OCI-LY1 (cell line): ENCODE measurements at regions not wholly inside any gene's neighbourhood (a gene's known extent, or its start where the extent isn't known, plus 50 kb on each side); places are given as distances from the start of the nearest gene placed in this dataset.

ENCODE experiments used
- EZH2 ChIP-seq: fragments of 200-600 bp; sonication (generic), shearing (Covaris generic); IDR thresholded peaks from 2 replicates; pipeline ENCODE4 v1.8.0; 2017; ENCODE audit warnings: borderline replicate concordance, mixed run types, mild to moderate bottlenecking, antibody characterized with exemption, low read length, moderate library complexity, mixed read lengths
- TF ChIP-seq, protein P1 (sequence below): fragments of 200-600 bp; sonication (generic), shearing (Covaris generic); IDR thresholded peaks from 2 replicates; pipeline ENCODE4 v1.5.1; 2017; ENCODE audit warnings: mild to moderate bottlenecking, antibody characterized with exemption, low read length, moderate library complexity, mixed read lengths

GRCh38 chr3:176428552-176428951 lies 768.7 kb downstream of the TBL1XR1 start:
- TF ChIP-seq, protein P1, sequence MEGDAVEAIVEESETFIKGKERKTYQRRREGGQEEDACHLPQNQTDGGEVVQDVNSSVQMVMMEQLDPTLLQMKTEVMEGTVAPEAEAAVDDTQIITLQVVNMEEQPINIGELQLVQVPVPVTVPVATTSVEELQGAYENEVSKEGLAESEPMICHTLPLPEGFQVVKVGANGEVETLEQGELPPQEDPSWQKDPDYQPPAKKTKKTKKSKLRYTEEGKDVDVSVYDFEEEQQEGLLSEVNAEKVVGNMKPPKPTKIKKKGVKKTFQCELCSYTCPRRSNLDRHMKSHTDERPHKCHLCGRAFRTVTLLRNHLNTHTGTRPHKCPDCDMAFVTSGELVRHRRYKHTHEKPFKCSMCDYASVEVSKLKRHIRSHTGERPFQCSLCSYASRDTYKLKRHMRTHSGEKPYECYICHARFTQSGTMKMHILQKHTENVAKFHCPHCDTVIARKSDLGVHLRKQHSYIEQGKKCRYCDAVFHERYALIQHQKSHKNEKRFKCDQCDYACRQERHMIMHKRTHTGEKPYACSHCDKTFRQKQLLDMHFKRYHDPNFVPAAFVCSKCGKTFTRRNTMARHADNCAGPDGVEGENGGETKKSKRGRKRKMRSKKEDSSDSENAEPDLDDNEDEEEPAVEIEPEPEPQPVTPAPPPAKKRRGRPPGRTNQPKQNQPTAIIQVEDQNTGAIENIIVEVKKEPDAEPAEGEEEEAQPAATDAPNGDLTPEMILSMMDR = no peak
- TF ChIP-seq EZH2 = no peak
